ENCODE measurements at regions not wholly inside any gene's neighbourhood (a gene's known extent, or its start where the extent isn't known, plus 50 kb on each side); places are given as distances from the start of the nearest gene placed in this dataset.

DNA sequence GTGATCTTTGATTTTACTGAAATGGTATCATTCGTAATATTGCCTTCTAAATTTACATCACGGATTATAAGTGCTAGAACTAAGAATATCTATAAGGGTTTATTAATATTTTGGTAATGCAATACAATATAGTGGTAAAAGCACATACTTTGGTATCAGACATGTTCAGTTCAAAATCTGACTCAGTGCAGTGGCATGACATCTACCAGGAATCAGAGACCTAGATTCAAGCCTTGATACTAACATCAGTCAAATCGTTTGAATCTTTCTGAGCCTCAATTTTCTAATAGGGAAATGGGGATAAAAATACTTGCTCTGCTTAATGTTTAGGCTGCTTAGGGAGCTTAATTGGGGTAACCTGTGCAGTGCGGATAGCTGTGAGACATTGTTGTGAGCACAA, 488.0 kb downstream of the BCKDHB start:
- H2BK15ac ChIP-seq (ENCODE audit: low read length), result no peak overlapping the region
- no peak overlapping the region for H2AK5ac ChIP-seq (ENCODE audit: low read depth, low read length)
- no peak overlapping the region for H2BK12ac ChIP-seq (ENCODE audit: low read depth, low read length)
- no peak overlapping the region for H3K18ac ChIP-seq (ENCODE audit: extremely low read depth, low read length)
- FAIRE-seq (no peak), DNase-seq (ENCODE audit: low read depth in 1 of 2, low spot score in 2 of 2) (no peak)
- no peaks in the 10 kb centered on the region for H4K20me1 ChIP-seq (replicated peaks in 1 of 2; ENCODE audit: control insufficient read depth in 1 of 2, insufficient read depth in 2 of 2, low read length in 2 of 2)
- no peak overlapping the region for H3K4me2 ChIP-seq (ENCODE audit: insufficient read depth in 1 of 2, low read depth in 2 of 2, low read length in 2 of 2)
- no peaks in the 10 kb centered on the region; the same call in 1 of the 2 replicates for H3K23me2 ChIP-seq (ENCODE audit: low read depth, low read length)
- H3K4me3 ChIP-seq (ENCODE audit: extremely low read depth in 1 of 4, insufficient read depth in 2 of 4, low read depth in 3 of 4, low read length in 4 of 4), result no peak overlapping the region
- H2BK5ac ChIP-seq (ENCODE audit: low read depth, low read length), result no peak overlapping the region
- H2AFZ ChIP-seq (ENCODE audit: low read length), result no peak overlapping the region
- no peaks in the 10 kb centered on the region for H3K36me3 ChIP-seq (ENCODE audit: control insufficient read depth in 2 of 4, insufficient read depth in 4 of 4, low read length in 3 of 4)
- H4K5ac ChIP-seq (ENCODE audit: insufficient read length, low read depth, low read length), result no peak overlapping the region
- H3K56ac ChIP-seq (replicated peaks; ENCODE audit: insufficient read length, low read depth, low read length), result no peak overlapping the region
- H2BK20ac ChIP-seq (ENCODE audit: low read length), result no peak overlapping the region
- no peak overlapping the region for H3K27ac ChIP-seq (ENCODE audit: low read depth, low read length)
- no peak overlapping the region for H4K8ac ChIP-seq (ENCODE audit: extremely low read depth, insufficient read depth, low read length)
- no peak for TF ChIP-seq JUN (IDR thresholded peaks at IDR 0.05; ENCODE audit: low read depth, low read length)
- no peak for TF ChIP-seq TAF7 (optimal IDR thresholded peaks at IDR 0.05; ENCODE audit: borderline replicate concordance, low read depth, low read length)
- no peak for TF ChIP-seq POU5F1 (IDR thresholded peaks at IDR 0.05; ENCODE audit: low read depth, low read length)
- TF ChIP-seq GABPA (IDR thresholded peaks at IDR 0.05; ENCODE audit: borderline replicate concordance, insufficient read depth, low read length), result no peak
- no peak overlapping the region for H3K23ac ChIP-seq (ENCODE audit: insufficient read length)
- H3K27me3 ChIP-seq (replicated peaks in 1 of 4; ENCODE audit: control insufficient read depth in 3 of 4, extremely low read depth in 1 of 4, insufficient read depth in 3 of 4, low read length in 3 of 4), result no peaks in the 10 kb centered on the region
- H3K9me3 ChIP-seq (ENCODE audit: insufficient read depth in 2 of 2, low read depth in 1 of 2, low read length in 1 of 2), result no peaks in the 10 kb centered on the region
- ChIA-PET POLR2A (ENCODE audit: partially characterized antibody) (no interaction called here), CTCF (ENCODE audit: partially characterized antibody) (no interaction called here)
- no peak overlapping the region for H3K4ac ChIP-seq (replicated peaks; ENCODE audit: insufficient read length, low read depth, low read length)
- H3K79me1 ChIP-seq (ENCODE audit: low read depth, low read length), result no peaks in the 10 kb centered on the region
- no peak overlapping the region for H3K14ac ChIP-seq (ENCODE audit: insufficient read length)
- 93% methylated on average over 4 of the region's 4 CpGs; no CpG with 5 or more reads in 1 of the 2 experiments for WGBS, 2 experiments (ENCODE audit: extremely low coverage in 1 of 2, insufficient coverage in 1 of 2, insufficient read length in 1 of 2, insufficient replicate concordance in 2 of 2, low coverage in 1 of 2, low lambda C conversion rate in 2 of 2, missing lambda C conversion rate in 1 of 2)
- no peaks in the 10 kb centered on the region for H3K4me1 ChIP-seq (replicated peaks in 1 of 4; ENCODE audit: control insufficient read depth in 3 of 4, insufficient read depth in 4 of 4, low read length in 3 of 4)
- H3K9ac ChIP-seq (replicated peaks in 1 of 4; ENCODE audit: extremely low read depth in 1 of 4, low read depth in 3 of 4, low read length in 3 of 4), result no peak overlapping the region
- no peaks in the 10 kb centered on the region for H3K79me2 ChIP-seq (ENCODE audit: control insufficient read depth in 1 of 2, insufficient read depth in 2 of 2, low read length in 2 of 2)
- no peak overlapping the region for H4K91ac ChIP-seq (replicated peaks; ENCODE audit: insufficient read length, low read length)
- H2BK120ac ChIP-seq (replicated peaks; ENCODE audit: low read depth, low read length), result no peak overlapping the region

All from H1 (cell line).